Progenitor cell of endocrine pancreas (in vitro differentiated cells): ENCODE measurements at regions not wholly inside any gene's neighbourhood (a gene's known extent, or its start where the extent isn't known, plus 50 kb on each side); places are given as distances from the start of the nearest gene placed in this dataset.
A peak's percentile ranks its signal among the peaks of the same experiment; 100 is the strongest.

Experiments
- DNase-seq: peaks from one replicate; pipeline ENCODE4 v3.0.0; 2021; ENCODE audit warnings: low spot score; ENCODE audit not compliant: unreplicated experiment
- H3K27ac Mint-ChIP-seq: 2 replicates; pipeline ENCODE4 v1.8.0; 2021; ENCODE audit warnings: mild to moderate bottlenecking, moderate library complexity, mixed read lengths
- H3K27me3 Mint-ChIP-seq: 2 replicates; pipeline ENCODE4 v1.8.0; 2021; ENCODE audit warnings: mixed read lengths
- H3K36me3 Mint-ChIP-seq: 2 replicates; pipeline ENCODE4 v1.8.0; 2022; ENCODE audit warnings: mixed read lengths; ENCODE audit not compliant: insufficient read depth
- H3K4me1 Mint-ChIP-seq: 2 replicates; pipeline ENCODE4 v1.8.0; 2021; ENCODE audit warnings: low read depth, mixed read lengths
- H3K4me3 Mint-ChIP-seq: 2 replicates; pipeline ENCODE4 v1.8.0; 2021; ENCODE audit warnings: low read depth, mild to moderate bottlenecking, moderate library complexity, mixed read lengths
- H3K9me3 Mint-ChIP-seq: 2 replicates; pipeline ENCODE4 v1.8.0; 2021; ENCODE audit warnings: low read depth, mixed read lengths
- TF ChIP-seq, protein P1 (sequence below): fragments of 200-600 bp; sonication (generic); IDR thresholded peaks from one replicate; pipeline ENCODE4 v1.5.0; 2021; ENCODE audit warnings: antibody characterized with exemption, mild to moderate bottlenecking; ENCODE audit not compliant: unreplicated experiment

- Mint-ChIP-seq H3K27ac (peak overlapping the region; percentile 95), H3K27me3 (no peaks in the 10 kb centered on the region), H3K36me3 (no peaks in the 10 kb centered on the region), H3K9me3 (no peaks in the 10 kb centered on the region), H3K4me1 (peaks cover 61% of the 10 kb centered on the region), H3K4me3 (peak overlapping the region; percentile 64)
- TF ChIP-seq, protein P1, sequence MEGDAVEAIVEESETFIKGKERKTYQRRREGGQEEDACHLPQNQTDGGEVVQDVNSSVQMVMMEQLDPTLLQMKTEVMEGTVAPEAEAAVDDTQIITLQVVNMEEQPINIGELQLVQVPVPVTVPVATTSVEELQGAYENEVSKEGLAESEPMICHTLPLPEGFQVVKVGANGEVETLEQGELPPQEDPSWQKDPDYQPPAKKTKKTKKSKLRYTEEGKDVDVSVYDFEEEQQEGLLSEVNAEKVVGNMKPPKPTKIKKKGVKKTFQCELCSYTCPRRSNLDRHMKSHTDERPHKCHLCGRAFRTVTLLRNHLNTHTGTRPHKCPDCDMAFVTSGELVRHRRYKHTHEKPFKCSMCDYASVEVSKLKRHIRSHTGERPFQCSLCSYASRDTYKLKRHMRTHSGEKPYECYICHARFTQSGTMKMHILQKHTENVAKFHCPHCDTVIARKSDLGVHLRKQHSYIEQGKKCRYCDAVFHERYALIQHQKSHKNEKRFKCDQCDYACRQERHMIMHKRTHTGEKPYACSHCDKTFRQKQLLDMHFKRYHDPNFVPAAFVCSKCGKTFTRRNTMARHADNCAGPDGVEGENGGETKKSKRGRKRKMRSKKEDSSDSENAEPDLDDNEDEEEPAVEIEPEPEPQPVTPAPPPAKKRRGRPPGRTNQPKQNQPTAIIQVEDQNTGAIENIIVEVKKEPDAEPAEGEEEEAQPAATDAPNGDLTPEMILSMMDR, result no peak
- DNase-seq, result no peak
Measured at GRCh38 chr20:22402550-22402949, 181.8 kb downstream of the FOXA2 start.

DNA sequence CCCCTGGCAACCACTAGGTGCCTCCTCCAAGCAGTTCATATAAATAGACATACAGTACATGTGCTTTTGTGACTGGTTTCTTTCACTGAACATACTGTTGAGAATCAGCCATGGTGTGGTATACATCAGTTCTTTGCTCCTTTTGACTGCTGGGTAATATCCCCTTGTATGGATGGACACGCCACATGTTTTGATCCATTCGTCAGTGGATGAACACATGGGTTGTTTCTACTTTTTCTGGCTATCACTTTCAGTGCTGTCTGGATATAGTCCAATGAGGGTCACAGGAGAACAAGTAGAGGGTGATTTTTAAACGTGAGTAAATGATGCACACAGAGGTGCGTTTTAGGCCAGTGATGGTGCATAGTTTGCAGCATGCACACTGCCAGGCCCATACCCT, 183.9 kb downstream of the FOXA2 start:
- TF ChIP-seq, protein P1, result no peak
- H3K9me3 Mint-ChIP-seq, result no peaks in the 10 kb centered on the region
- no peaks in the 10 kb centered on the region for H3K36me3 Mint-ChIP-seq
- H3K27me3 Mint-ChIP-seq, result no peaks in the 10 kb centered on the region
- peaks cover 46% of the 10 kb centered on the region for H3K4me1 Mint-ChIP-seq
- no peak for DNase-seq
- no peak overlapping the region for H3K27ac Mint-ChIP-seq
- no peak overlapping the region for H3K4me3 Mint-ChIP-seq

- no peaks in the 10 kb centered on the region for H3K9me3 Mint-ChIP-seq
Measured at GRCh38 chr20:22394583-22394982, 189.8 kb downstream of the FOXA2 start.

DNA sequence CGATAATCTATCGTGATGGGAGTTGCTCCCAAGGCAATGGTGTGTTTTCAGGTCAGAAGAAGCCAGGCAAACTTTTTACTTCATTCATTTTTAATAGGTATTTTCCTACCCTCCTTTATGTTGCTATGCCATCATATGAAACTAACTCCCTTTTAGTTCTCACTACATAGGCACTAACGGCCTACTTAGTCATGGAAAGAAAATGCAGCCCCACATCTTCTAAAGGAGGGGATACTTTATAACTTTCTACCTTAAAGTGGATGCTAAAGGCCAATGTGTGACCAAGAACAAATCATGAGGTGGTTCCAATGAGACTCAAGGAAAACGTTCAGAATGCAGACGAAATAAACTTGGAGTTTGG, 193.8 kb downstream of the FOXA2 start:
- Mint-ChIP-seq H3K27ac (peak overlapping the region; percentile 47), H3K4me1 (peaks cover 38% of the 10 kb centered on the region), H3K9me3 (no peaks in the 10 kb centered on the region), H3K4me3 (no peak overlapping the region), H3K27me3 (no peaks in the 10 kb centered on the region), H3K36me3 (no peaks in the 10 kb centered on the region)
- TF ChIP-seq, protein P1, result no peak
- no peak for DNase-seq

More at GRCh38 chr20:22394583-22394982, 189.8 kb downstream of the FOXA2 start:
- DNase-seq, result no peak
- TF ChIP-seq, protein P1, result no peak
- Mint-ChIP-seq H3K27ac (no peak overlapping the region), H3K36me3 (no peaks in the 10 kb centered on the region), H3K4me3 (no peak overlapping the region), H3K4me1 (peaks cover 23% of the 10 kb centered on the region), H3K27me3 (no peaks in the 10 kb centered on the region)

DNA sequence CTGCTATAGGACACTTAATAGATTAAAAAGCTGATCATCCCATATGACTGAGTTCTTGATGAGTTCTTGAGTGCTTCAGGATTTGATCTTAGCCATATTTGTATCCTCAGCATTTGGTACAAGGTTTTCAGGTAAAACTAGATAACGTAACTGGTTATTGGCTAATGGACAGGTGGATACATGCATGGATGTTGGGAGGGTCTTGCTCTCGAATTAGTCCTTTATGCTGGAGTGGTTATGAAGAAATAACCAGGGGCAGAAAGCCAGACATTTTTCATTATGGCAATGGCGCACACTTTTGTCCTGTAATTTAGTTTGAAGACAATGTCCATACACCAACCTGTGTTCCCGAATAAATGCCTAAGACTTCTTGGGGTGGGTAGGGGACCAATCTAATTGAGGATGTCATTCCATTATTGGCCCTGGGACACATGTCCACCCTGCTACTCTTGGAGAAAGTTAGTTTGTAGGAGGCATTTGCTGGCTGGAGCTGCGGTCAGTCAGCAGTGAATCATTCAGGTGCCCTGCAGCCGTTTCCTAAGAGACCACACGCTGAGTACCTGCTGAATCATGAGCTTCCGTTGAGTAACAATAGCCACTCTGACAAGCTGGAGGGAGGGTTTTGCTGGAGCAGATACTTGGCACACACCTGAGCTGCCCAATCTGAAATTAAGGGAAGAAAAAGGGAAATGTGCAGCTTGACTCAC, 194.4 kb downstream of the FOXA2 start:
- no peak overlapping the region for H3K4me3 Mint-ChIP-seq
- no peaks in the 10 kb centered on the region for H3K9me3 Mint-ChIP-seq
- DNase-seq, result no peak
- H3K4me1 Mint-ChIP-seq, result peaks cover 41% of the 10 kb centered on the region
- TF ChIP-seq, protein P1, result no peak
- no peaks in the 10 kb centered on the region for H3K27me3 Mint-ChIP-seq
- H3K27ac Mint-ChIP-seq, result peak overlapping the region; percentile 47
- no peaks in the 10 kb centered on the region for H3K36me3 Mint-ChIP-seq
